GM18502 (cell line): ENCODE measurements at regions not wholly inside any gene's neighbourhood (a gene's known extent, or its start where the extent isn't known, plus 50 kb on each side); places are given as distances from the start of the nearest gene placed in this dataset.

ENCODE experiments used
- ATAC-seq: cut with Tn5 transposase; IDR thresholded peaks from one replicate; pipeline ENCODE4 v1.9.1; 2021; ENCODE audit warnings: mild to moderate bottlenecking; ENCODE audit not compliant: unreplicated experiment, poor library complexity

GRCh38 chr21:35208810-35209517 lies 159.9 kb upstream of the RUNX1 start:
- ATAC-seq: no peak

- no peak for ATAC-seq
Measured at GRCh38 chr21:35208104-35208503, 159.0 kb upstream of the RUNX1 start.

- ATAC-seq: no peak
Measured at GRCh38 chr21:35207322-35207721, 158.2 kb upstream of the RUNX1 start.

GRCh38 chr21:35206141-35207125 lies 157.3 kb upstream of the RUNX1 start:
- ATAC-seq: no peak

- ATAC-seq: no peak
Measured at GRCh38 chr21:35204850-35205541, 155.9 kb upstream of the RUNX1 start.

- no peak for ATAC-seq
Measured at GRCh38 chr21:35204125-35204524, 155.0 kb upstream of the RUNX1 start.

- ATAC-seq: no peak
Measured at GRCh38 chr21:35203093-35203977, 154.2 kb upstream of the RUNX1 start.

GRCh38 chr21:35202431-35202830 lies 153.3 kb upstream of the RUNX1 start:
- ATAC-seq: no peak

GRCh38 chr21:35201799-35202198 lies 152.7 kb upstream of the RUNX1 start:
- ATAC-seq: no peak

- ATAC-seq: no peak
Measured at GRCh38 chr21:35201288-35201687, 152.2 kb upstream of the RUNX1 start.

GRCh38 chr21:35199733-35200015 lies 150.6 kb upstream of the RUNX1 start:
- no peak for ATAC-seq

GRCh38 chr21:35198982-35199732 lies 150.1 kb upstream of the RUNX1 start:
- no peak for ATAC-seq

GRCh38 chr21:35198565-35198964 lies 149.5 kb upstream of the RUNX1 start:
- ATAC-seq: no peak

- ATAC-seq: no peak
Measured at GRCh38 chr21:35197992-35198431, 148.9 kb upstream of the RUNX1 start.

GRCh38 chr21:35197191-35197590 lies 148.1 kb upstream of the RUNX1 start:
- ATAC-seq: no peak

GRCh38 chr21:35196128-35196527 lies 147.0 kb upstream of the RUNX1 start:
- no peak for ATAC-seq

- ATAC-seq: no peak
Measured at GRCh38 chr21:35195232-35195631, 146.1 kb upstream of the RUNX1 start.

- no peak for ATAC-seq
Measured at GRCh38 chr21:35191754-35192153, 142.7 kb upstream of the RUNX1 start.

- ATAC-seq: no peak
Measured at GRCh38 chr21:35191128-35191527, 142.0 kb upstream of the RUNX1 start.
